GM18870 (cell line): ENCODE measurements at regions not wholly inside any gene's neighbourhood (a gene's known extent, or its start where the extent isn't known, plus 50 kb on each side); places are given as distances from the start of the nearest gene placed in this dataset.

ENCODE experiments used
- ATAC-seq: cut with Tn5 transposase; IDR thresholded peaks from one replicate; pipeline ENCODE4 v1.9.1; 2021; ENCODE audit warnings: moderate library complexity; ENCODE audit not compliant: unreplicated experiment

GRCh38 chr4:128512161-128512560, 224.5 kb upstream of the PGRMC2 start:
- ATAC-seq: no peak

DNA sequence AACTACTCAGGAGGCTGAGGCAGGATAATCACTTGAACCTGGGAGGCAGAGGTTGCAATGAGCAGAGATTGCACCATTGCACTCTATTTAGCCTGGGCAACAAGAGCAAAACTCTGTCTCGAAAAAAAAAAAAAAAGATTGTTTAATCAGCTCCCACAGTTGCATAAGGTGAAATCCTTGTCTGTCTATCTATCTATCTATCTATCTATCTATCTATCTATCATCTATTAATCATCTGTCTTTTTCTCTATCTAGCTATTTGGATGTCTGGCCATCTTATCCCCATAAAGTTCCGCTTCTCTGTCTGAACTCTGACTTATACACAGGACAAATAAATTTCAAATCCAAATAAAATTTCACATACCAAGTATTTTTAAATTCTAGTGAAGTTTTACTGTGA, 223.2 kb upstream of the PGRMC2 start:
- no peak for ATAC-seq

DNA sequence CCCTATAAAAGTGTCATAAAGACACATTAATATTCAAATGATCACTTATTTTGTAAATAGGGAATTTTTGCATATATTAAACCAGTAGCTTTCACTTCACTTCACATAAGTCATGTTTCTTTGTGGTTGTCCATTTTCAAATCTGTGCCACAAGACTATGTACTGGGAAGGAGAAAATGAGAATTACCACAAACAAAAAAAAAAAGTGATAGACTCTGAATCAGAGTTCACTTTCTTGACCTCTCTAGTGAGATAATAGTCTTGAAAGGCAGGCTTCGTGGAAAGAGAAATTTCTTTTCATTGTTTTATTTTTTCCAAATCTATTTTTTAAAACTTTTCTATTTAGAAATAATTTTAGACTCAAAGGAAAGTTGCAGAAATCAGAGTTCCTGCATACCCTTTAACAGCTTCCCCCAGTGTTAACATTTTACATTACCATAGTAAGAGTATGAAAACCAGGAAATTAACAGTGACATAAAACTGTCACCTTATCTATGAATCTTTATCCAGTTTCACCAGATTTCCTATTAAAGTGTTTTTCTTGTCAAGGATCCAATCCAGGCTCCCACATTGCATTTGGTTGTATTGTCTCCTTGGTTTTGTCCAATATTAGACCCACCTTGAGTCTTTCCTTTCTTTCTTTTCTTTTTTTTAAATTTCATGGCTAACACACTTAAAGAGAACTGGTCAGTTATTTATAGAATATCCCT, 215.4 kb upstream of the PGRMC2 start:
- ATAC-seq: no peak

GRCh38 chr4:128501239-128501638, 213.6 kb upstream of the PGRMC2 start:
- ATAC-seq: no peak

GRCh38 chr4:128488055-128488705, 200.6 kb upstream of the PGRMC2 start:
- no peak for ATAC-seq

DNA sequence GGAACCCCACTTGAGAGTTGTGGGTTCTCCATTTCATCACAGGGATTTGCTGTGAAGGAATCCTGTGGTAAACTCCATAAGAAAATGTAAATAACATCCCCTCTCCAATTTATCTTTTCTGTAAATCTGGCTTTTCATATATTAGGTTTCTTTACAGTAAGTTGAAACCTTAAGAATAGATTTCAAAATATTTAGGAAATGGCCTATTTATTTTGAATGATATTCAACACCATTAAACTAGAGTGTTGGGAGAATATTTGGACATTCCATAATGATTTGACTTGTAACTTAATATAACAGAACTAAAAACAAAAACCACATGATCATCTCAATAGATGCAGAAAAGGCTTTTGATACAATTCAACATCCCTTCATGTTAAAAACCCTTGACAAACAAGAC, 197.3 kb upstream of the PGRMC2 start:
- no peak for ATAC-seq

DNA sequence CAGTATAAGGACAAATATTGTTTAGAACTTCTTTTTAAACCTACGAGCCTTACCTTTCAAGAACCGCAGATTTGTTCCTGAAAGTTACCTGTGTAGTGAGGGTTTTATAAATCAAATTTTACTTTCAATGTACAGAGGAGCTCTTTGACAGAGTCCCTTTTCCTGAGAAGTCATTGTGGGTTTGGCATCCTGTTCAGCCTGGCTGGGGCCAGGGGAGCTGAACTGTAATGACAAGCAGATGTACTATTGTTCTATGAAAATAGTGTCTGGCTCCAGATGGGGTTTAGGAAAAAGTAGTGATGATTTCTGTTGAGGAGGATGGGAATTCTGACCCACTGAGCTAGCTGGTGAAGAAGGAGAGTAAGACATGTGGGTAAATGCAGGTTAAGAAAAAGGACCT, 196.2 kb upstream of the PGRMC2 start:
- ATAC-seq: no peak

GRCh38 chr4:128483041-128483440, 195.4 kb upstream of the PGRMC2 start:
- ATAC-seq: no peak

DNA sequence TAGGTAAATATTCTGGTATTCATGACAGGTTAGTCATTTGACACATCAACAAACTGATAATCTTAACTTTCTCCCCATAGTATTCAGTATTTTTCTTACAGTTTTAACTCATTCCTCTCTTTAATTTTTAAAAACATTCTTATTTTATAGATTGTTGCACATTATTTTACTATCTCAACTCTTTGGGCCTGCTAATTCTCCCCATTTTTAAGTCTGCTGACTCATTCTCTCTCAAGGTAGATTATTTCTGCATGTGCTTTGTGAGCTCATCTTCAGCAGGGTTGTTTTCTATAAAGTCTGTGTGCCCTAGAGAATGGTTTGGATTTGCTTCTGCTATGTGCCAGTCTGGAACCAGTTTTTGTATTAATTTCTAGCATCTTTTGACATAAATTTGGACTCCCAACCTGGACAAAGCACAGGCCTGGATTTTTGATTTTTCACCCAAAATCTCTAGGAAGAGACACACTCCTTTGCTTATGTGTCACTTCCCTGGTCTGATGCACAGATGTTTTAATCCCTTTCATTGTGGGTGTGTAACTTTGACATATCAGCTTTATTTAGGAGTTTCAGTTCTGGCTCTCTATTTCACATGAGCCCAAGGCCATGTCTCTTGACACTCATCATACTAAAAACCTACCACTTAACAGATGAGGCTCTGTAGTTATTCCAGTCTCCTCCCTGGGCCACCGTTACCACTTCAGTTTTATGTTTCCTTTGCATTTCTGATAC, 194.3 kb upstream of the PGRMC2 start:
- ATAC-seq: no peak

DNA sequence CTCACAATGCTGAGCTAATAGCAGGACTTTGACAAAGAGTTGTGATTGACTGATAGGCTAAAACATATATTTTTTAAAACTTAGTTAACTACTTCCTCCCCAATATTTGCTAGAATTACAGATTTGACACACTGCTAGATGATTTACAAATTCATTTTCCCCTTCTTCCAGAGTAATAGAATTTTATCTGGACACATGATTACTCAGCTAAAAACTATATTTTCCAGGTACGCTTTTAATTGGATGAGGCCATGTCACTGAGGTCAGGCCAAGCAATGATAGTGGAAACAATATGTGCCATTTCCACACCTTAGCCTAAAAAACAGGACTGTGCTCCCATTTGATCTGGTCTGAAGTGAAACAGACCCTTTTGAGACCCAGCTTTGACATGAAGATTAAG, 193.3 kb upstream of the PGRMC2 start:
- no peak for ATAC-seq

GRCh38 chr4:128477540-128477939, 189.9 kb upstream of the PGRMC2 start:
- ATAC-seq: no peak

- ATAC-seq: no peak
Observed at GRCh38 chr4:128475597-128475996, 188.0 kb upstream of the PGRMC2 start.

DNA sequence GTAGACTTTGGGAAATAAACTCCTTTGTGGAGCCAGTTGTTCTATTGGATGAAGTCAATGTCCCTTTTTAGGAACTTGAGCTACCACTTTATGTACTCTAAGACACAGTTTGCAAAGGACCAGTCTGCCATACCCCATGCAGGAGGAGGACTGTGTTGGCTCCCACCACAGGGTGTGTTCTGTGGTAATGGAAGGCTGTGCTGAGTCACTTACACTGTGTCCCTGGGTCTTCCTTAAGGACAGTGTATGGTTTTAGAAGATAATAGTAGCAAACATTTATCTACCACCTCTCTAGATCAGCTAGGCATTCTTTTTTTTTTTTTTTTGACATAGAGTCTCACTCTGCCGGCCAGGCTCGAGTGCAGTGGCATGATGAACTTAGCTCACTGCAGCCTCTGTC, 184.0 kb upstream of the PGRMC2 start:
- ATAC-seq: no peak

DNA sequence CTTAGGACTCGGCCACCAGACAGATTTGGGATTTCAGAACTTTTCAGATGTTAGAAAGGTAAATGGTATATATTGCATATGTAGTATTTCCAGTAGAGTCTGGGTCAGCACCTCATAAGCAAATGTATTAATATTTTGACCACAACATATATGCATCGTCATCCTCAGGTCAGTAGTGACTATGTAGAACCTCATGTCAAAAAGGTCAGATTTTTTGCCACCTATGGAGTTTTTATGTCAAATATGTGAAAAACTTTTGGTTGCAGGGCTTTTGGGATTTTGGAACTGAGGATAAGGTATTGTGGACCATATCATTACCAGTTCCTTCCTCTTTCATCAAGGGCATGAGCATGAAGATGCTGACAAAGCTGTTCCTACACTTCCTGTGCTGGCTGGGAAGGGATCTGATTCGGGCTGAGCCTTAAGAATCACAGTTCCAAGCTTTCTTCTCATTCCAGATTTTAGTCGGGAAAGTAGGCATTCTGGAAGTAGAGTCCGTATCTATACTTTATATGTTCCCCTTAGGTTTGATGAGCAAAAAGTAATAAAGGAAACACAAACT, 183.0 kb upstream of the PGRMC2 start:
- no peak for ATAC-seq

GRCh38 chr4:128468123-128468989, 180.7 kb upstream of the PGRMC2 start:
- ATAC-seq: no peak

GRCh38 chr4:128465523-128465922, 177.9 kb upstream of the PGRMC2 start:
- ATAC-seq: no peak

GRCh38 chr4:128463006-128463405, 175.4 kb upstream of the PGRMC2 start:
- no peak for ATAC-seq

- ATAC-seq: no peak
Observed at GRCh38 chr4:128462103-128462783, 174.6 kb upstream of the PGRMC2 start.

DNA sequence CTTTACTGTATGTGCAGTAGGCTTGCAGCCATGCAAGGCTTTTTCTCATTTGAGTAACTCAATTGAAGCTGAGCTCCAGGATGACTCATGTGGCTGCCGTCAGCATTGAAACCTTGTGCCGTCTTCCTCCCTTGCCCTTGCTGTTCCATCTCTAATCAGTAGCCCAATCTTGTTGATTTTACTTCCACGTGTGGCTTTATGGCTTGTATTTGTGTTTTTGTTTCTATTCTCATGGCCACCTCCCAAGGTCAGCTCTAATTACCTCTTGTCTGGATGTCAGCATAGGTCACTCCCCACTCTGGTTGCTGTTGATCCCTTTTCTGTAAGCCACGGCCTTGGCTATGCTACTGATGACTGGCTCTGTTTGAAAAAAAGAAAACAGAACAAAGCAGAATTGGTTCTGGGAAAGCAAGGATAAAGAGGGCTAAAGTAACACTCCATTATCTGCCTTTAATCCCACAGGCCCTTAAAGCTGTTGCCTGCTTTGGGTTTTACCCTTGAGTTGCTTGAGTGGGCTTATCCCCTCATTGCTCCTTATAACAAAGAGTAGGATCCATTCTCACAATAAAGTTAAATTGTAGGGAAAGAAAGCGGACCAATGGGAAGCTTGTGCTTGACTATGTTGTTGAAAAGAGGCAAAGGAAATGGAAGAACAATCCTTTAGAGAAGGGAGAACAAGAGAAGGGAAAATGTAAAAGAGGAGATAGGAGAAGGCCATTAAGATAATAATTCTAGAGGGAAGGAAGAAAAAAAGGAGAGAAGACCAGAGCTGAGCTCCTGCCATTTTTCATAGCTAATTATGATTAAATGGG, 173.9 kb upstream of the PGRMC2 start:
- peak; percentile 70 for ATAC-seq
